Lower lobe of right lung (tissue), 2 donors: ENCODE measurements at regions not wholly inside any gene's neighbourhood (a gene's known extent, or its start where the extent isn't known, plus 50 kb on each side); places are given as distances from the start of the nearest gene placed in this dataset.
"Not testable (repeated sequence)": the region's sequence is repeated elsewhere in the genome, so short reads cannot be mapped to it uniquely, and the experiment has no call there.

ENCODE experiments used
- ATAC-seq, 2 donors: fragments of 200-7000 bp; cut with Tn5 transposase; one replicate each; pipeline ENCODE4 v1.9.1; 2020 to 2022; ENCODE audit warnings: mild to moderate bottlenecking in 2 of 2, moderate library complexity in 2 of 2
- DNase-seq: peaks from one replicate; pipeline ENCODE4 v3.0.0-alpha.2; 2020
- H3K27ac ChIP-seq: fragments of 200-600 bp; one replicate; pipeline ENCODE4 v1.8.0; 2022
- H3K27me3 ChIP-seq: fragments of 200-600 bp; one replicate; pipeline ENCODE4 v1.8.0; 2022; ENCODE audit warnings: low read depth
- H3K36me3 ChIP-seq: fragments of 200-600 bp; one replicate; pipeline ENCODE4 v1.8.0; 2022; ENCODE audit warnings: mild to moderate bottlenecking
- H3K4me1 ChIP-seq: fragments of 200-600 bp; one replicate; pipeline ENCODE4 v1.8.0; 2022
- H3K4me3 ChIP-seq: fragments of 200-600 bp; one replicate; pipeline ENCODE4 v1.8.0; 2022; ENCODE audit warnings: mild to moderate bottlenecking
- H3K9me3 ChIP-seq: fragments of 200-600 bp; one replicate; pipeline ENCODE4 v1.8.0; 2022
- CTCF ChIP-seq: fragments of 200-600 bp; IDR thresholded peaks from one replicate; pipeline ENCODE4 v1.8.0; 2022; ENCODE audit warnings: antibody characterized with exemption, mild to moderate bottlenecking
- intact Hi-C: fragments of 100-400 bp; cut with DNase I; formaldehyde crosslinking; loops from one replicate; pipeline ENCODE4 v1.11.0; 2022
- donor health status: DM: no; HTN: yes; CAD: no; lungs with severe emphysema.

- DNase-seq, H3K27me3 ChIP-seq, H3K4me3 ChIP-seq, H3K9me3 ChIP-seq, H3K4me1 ChIP-seq, H3K36me3 ChIP-seq, ATAC-seq, H3K27ac ChIP-seq, intact Hi-C loops: not testable (repeated sequence)
These were observed 311.2 kb upstream of the SOX4 start for GRCh38 chr6:21282360-21282759.

GRCh38 chr6:21284166-21284565, 309.4 kb upstream of the SOX4 start:
- H3K27ac ChIP-seq = no peak overlapping the region
- H3K9me3 ChIP-seq = no peaks in the 10 kb centered on the region
- no peak for TF ChIP-seq CTCF
- DNase-seq (no peak), ATAC-seq (no peak)
- intact Hi-C loops = no loop called here
- H3K27me3 ChIP-seq = no peaks in the 10 kb centered on the region
- H3K4me1 ChIP-seq = no peaks in the 10 kb centered on the region
- H3K36me3 ChIP-seq = no peaks in the 10 kb centered on the region
- H3K4me3 ChIP-seq = no peak overlapping the region

DNA sequence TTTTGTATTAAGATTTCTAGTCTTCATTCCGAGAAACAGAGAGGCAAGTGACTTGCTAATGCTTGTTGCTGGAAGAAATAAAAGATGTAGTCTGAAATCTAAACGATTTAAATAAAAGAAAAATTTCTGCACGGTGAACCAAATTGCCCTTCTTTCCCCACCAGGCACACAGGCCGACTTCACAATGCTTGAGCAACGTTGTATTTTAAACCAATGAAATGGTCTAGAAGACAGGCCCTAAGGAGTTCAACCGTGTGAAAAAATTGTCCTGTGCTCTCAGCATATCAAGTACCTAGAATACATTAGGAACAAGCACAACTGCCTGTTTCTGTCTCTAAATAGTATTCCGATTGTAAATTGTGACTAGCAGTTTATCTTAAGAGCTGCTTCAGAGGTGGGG, 308.8 kb upstream of the SOX4 start:
- intact Hi-C loops = no loop called here
- H3K4me1 ChIP-seq = no peaks in the 10 kb centered on the region
- DNase-seq = no peak

GRCh38 chr6:21294144-21294543, 299.4 kb upstream of the SOX4 start:
- no peak for TF ChIP-seq CTCF
- no peaks in the 10 kb centered on the region for H3K36me3 ChIP-seq
- intact Hi-C loops = no loop called here

More for the DNA sequence above, 308.8 kb upstream of the SOX4 start:
- Histone ChIP-seq H3K36me3 (no peaks in the 10 kb centered on the region), H3K4me3 (no peak overlapping the region), H3K27ac (no peak overlapping the region), H3K9me3 (no peaks in the 10 kb centered on the region), H3K27me3 (no peaks in the 10 kb centered on the region)
- no peak for ATAC-seq
- no peak for TF ChIP-seq CTCF

GRCh38 chr6:21295506-21296240, 297.9 kb upstream of the SOX4 start:
- H3K4me3 ChIP-seq = no peak overlapping the region
- ATAC-seq (no peak), DNase-seq (no peak)
- TF ChIP-seq CTCF = no peak
- intact Hi-C loops = no loop called here
- H3K27me3 ChIP-seq = no peaks in the 10 kb centered on the region
- no peak overlapping the region for H3K27ac ChIP-seq
- no peaks in the 10 kb centered on the region for H3K4me1 ChIP-seq
- H3K9me3 ChIP-seq = no peaks in the 10 kb centered on the region
- H3K36me3 ChIP-seq = no peaks in the 10 kb centered on the region

More at GRCh38 chr6:21294144-21294543, 299.4 kb upstream of the SOX4 start:
- Histone ChIP-seq H3K27ac (no peak overlapping the region), H3K4me1 (no peaks in the 10 kb centered on the region), H3K4me3 (no peak overlapping the region), H3K9me3 (no peaks in the 10 kb centered on the region), H3K27me3 (no peaks in the 10 kb centered on the region)
- ATAC-seq = no peak
- DNase-seq = no peak

- DNase-seq (no peak), ATAC-seq (no peak)
- Histone ChIP-seq H3K27ac (no peak overlapping the region), H3K27me3 (no peaks in the 10 kb centered on the region), H3K4me1 (no peaks in the 10 kb centered on the region), H3K9me3 (no peaks in the 10 kb centered on the region), H3K4me3 (no peak overlapping the region), H3K36me3 (no peaks in the 10 kb centered on the region)
- intact Hi-C loops = no loop called here
- TF ChIP-seq CTCF = no peak
These were observed 295.9 kb upstream of the SOX4 start for GRCh38 chr6:21297665-21298064.
